Gastrocnemius medialis (tissue), 4 donors: ENCODE measurements at regions not wholly inside any gene's neighbourhood (a gene's known extent, or its start where the extent isn't known, plus 50 kb on each side); places are given as distances from the start of the nearest gene placed in this dataset.

Source experiments
- CTCF ChIP-seq, 5 experiments: fragments of 450-650 bp in 3 of 5; fragments of 200-600 bp in 2 of 5; sonication (generic) in 2 of 5; IDR thresholded peaks in 4 of 5; conservative IDR thresholded peaks in 1 of 5; 1 replicate in 4 of 5; 2 replicates in 1 of 5; pipeline ENCODE4 v1.5.1; 2016 to 2019; ENCODE audit warnings: antibody characterized with exemption in 5 of 5, mild to moderate bottlenecking in 3 of 5, moderate library complexity in 3 of 5
- POLR2A ChIP-seq, 2 donors: fragments of 450-650 bp; IDR thresholded peaks; one replicate each; pipeline ENCODE4 v1.6.1; 2017; ENCODE audit warnings: antibody characterized with exemption in 2 of 2, mild to moderate bottlenecking in 2 of 2, moderate library complexity in 2 of 2

- TF ChIP-seq POLR2A (IDR thresholded peaks at IDR 0.05) (no peak), CTCF (IDR thresholded peaks at IDR 0.05 in 4 of 5, conservative IDR thresholded peaks at IDR 0.05 in 1 of 5) (no peak)
Measured at GRCh38 chr17:34156401-34156740, 98.7 kb upstream of the CCL2 start.
